Stimulated activated CD4-positive, alpha-beta T cell treated with anti-CD3 and anti-CD28 coated beads, Interleukin-1b, Interleukin-23, amount 100 ng/mL, for 24 hours (primary cell): ENCODE measurements at regions not wholly inside any gene's neighbourhood (a gene's known extent, or its start where the extent isn't known, plus 50 kb on each side); places are given as distances from the start of the nearest gene placed in this dataset.
"Not testable (repeated sequence)": the region's sequence is repeated elsewhere in the genome, so short reads cannot be mapped to it uniquely, and the experiment has no call there.

ENCODE experiments used
- DNase-seq, 4 experiments: peaks; one replicate each; pipeline ENCODE4 v3.0.0-alpha.2; 2020; ENCODE audit warnings: low read depth in 4 of 4, low spot score in 1 of 4

GRCh38 chr17:83202002-83203000 lies 122.9 kb downstream of the METRNL start:
- DNase-seq = no peak

DNA sequence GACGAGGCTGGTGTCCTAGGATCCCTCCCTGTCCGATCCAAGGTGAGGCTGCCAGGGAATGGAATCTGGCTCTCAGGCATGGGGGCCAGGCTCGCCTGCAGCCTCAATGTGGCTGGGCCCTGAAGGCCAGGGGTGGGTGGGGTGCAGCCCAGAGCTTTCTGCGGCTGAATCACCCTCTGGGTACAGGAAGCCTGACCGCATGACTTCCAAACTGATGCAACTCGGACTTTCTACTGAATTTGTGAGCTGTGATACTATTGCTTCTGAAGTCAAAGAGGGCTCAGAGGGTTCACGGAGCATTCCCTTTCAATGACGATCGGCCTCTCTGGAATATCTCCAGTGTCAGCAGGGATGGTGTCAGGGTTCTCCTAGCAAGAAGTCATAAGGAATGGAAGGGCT lies 123.7 kb downstream of the METRNL start:
- no peak for DNase-seq

DNA sequence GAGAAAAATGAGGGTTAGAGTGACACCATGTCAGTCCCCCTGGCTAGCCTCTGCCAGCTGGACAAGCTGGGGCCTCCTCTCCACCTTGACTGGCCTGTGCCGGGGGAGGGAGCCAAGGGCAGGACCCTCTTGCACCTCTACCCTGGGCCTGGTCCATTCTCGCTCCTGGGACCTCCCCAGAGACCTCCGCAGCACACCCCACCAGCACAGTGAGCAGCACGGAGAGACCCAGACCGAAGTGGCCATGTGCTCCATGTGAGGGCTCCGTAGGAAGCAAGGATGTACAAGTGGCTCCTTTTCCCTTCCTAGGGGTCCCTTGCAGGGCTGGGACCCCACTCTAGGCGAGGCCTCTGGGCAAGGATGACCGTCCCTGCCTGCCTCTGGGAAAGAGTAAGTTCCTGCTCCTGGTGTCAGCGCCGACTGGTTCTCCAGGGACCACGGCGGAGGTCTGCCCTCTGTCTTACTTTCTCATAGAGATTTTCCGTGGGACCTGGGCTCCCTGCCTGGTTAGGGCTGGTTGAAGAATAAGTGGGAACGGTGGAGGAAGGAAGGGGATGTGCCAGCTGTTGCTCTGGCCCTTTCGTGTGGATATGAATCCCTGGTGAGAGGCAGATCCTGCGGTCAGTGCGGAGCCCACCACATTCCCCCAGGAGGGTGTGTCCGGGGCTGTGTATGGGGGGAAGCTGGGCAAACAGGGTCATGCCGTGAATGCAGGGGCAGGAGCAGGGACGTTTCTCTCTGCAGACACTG lies 124.2 kb downstream of the METRNL start:
- DNase-seq = no peak

DNA sequence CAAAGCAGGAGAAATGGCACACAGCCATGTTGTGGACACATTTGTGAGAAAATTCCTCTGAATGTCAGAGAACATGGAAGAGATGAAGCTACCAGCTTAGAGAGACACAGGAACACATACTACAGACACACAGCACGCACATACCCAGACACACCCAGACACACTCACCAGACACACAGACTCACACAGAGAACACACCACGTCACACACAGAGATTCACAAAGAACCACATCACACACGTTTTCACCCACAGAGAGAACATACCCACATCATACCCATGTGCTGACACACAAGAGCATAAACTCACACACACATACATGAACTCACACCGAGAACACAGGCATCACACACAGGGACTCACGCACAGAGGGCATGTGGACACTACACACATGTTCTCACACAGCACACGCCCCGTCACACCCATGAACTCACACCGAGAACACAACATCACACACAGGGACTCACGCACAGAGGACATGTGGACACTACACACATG lies 124.9 kb downstream of the METRNL start:
- DNase-seq = no peak

DNA sequence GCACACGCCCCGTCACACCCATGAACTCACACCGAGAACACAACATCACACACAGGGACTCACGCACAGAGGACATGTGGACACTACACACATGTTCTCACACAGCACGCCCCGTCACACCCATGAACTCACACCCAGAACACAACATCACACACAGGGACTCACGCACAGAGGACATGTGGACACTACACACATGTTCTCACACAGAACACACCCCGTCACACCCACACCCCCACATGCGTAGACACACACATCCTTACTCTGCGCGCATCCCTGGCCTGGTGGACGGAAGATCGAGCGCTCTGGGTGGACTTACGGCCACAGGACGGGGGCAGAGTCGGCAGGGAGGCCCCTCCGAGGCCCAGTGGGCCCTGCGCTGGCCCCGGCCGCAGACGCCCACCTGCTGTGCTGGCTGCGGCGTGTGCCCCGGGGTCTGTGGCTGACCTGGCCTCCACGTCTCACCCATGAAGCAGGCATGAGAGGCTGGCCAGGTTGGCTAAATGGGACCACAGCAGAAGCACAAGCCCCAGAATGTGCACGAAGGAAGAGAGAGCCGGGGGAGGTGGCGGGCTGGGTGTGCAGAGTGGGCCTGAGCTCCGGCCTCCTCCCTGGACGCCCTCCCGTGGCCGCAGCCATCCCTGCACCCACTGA lies 125.5 kb downstream of the METRNL start:
- DNase-seq = not testable (repeated sequence)

- peak in 2 of 4 experiments; percentile 50 to 57 for DNase-seq
Observed at GRCh38 chr17:83205387-83206035, 126.1 kb downstream of the METRNL start.

DNA sequence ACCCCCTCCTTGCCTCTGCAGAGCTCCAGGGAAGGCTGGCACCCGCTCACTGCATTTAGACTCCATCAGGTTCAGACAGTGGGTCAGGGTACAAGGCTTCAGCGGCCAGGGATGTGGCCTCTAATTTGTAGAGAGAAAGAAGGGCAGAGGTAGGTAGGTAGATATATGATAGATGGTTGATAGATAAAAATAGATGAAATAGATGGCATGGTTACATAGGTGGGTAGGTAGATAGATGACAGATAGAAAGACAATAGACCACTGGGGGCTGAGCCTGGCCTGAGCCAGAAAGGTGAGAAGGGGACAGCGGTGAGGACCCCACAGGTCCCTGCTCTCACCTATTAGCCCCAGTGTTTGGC lies 126.6 kb downstream of the METRNL start:
- DNase-seq = not testable (repeated sequence)

- DNase-seq = not testable (repeated sequence)
Observed at GRCh38 chr17:83206819-83207588, 127.6 kb downstream of the METRNL start.

DNA sequence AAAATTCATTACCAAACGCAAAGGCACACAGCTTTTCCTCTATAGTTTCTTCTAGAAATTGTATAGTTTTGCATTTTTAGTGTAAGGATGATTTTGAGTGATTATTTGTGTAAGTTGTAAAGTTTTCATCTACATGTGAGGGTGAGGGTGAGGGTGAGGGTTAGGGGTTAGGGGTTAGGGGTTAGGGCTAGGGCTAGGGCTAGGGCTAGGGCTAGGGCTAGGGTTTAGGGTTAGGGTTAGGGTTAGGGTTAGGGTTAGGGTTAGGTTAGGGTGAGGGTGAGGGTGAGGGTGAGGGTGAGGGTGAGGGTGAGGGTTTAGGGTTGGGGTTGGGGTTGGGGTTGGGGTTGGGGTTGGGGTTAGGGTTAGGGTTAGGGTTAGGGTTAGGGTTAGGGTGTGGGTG lies 167.6 kb downstream of the METRNL start:
- not testable (repeated sequence) for DNase-seq
